ENCODE measurements at regions not wholly inside any gene's neighbourhood (a gene's known extent, or its start where the extent isn't known, plus 50 kb on each side); places are given as distances from the start of the nearest gene placed in this dataset.

DNA sequence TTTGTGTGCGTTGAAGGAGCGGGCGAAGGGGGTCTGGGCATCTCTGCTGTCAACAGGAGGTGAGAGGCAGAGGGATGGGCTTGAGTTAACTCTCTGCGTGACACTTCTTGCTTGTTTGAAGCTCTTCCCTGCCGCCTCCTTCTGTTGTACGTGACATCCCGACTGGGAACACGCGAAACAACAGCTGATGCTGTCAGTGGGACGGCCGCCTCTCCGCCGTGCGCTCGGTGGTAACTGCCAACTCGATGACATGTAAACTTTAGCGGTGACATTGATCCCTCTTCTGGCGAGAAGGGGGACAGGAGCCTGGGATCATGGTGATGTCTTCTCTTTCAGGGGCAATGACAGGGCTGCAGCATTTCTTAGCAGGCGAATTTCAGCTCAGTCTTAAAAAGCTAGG lies 394.5 kb downstream of the TYW1 start:
- no peak for TF ChIP-seq POLR2AphosphoS5 (IDR thresholded peaks at IDR 0.05; ENCODE audit: low read depth, low read length)

GRCh38 chr7:67392596-67393438 lies 396.2 kb downstream of the TYW1 start:
- TF ChIP-seq REST (IDR thresholded peaks at IDR 0.05; ENCODE audit: insufficient read depth in 1 of 2, low read depth in 2 of 2, low read length in 2 of 2) (no peak), SIN3A (IDR thresholded peaks at IDR 0.05; ENCODE audit: borderline replicate concordance, insufficient read depth, low read length) (no peak), FOXP2 (optimal IDR thresholded peaks at IDR 0.05; ENCODE audit: borderline replicate concordance, extremely low read depth, extremely low read length, insufficient read depth) (no peak), TAF1 (IDR thresholded peaks at IDR 0.05; ENCODE audit: borderline replicate concordance, insufficient read depth, low read length) (no peak), POLR2AphosphoS5 (IDR thresholded peaks at IDR 0.05; ENCODE audit: low read depth, low read length) (no peak)

DNA sequence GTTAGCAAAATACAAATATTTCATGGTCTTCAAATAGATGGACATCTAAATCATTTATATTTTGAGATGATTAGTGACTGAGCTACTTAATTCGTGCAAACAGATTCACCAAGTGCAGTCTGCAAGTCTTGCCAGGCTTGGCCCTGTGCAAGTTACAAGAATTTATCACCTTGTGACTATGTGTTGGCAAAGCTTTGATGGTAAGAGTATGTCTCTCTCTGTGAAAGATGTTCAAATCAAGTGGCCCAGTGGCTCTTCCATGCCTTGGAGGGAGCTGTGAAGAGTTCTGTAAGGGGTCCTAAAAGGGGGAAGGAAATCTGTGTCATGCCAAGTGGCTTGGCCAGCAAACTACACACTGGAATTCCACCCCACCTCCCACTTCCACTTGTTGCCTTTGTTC lies 397.3 kb downstream of the TYW1 start:
- no peak for TF ChIP-seq POLR2AphosphoS5 (IDR thresholded peaks at IDR 0.05; ENCODE audit: low read depth, low read length)
- no peak for TF ChIP-seq TAF1 (IDR thresholded peaks at IDR 0.05; ENCODE audit: borderline replicate concordance, insufficient read depth, low read length)
- TF ChIP-seq SIN3A (IDR thresholded peaks at IDR 0.05; ENCODE audit: borderline replicate concordance, insufficient read depth, low read length), result no peak
- no peak for TF ChIP-seq FOXP2 (optimal IDR thresholded peaks at IDR 0.05; ENCODE audit: borderline replicate concordance, extremely low read depth, extremely low read length, insufficient read depth)
- no peak for TF ChIP-seq REST (IDR thresholded peaks at IDR 0.05; ENCODE audit: insufficient read depth in 1 of 2, low read depth in 2 of 2, low read length in 2 of 2)

GRCh38 chr7:67398916-67399315 lies 402.3 kb downstream of the TYW1 start:
- TF ChIP-seq SIN3A (IDR thresholded peaks at IDR 0.05; ENCODE audit: borderline replicate concordance, insufficient read depth, low read length), result no peak
- TF ChIP-seq FOXP2 (optimal IDR thresholded peaks at IDR 0.05; ENCODE audit: borderline replicate concordance, extremely low read depth, extremely low read length, insufficient read depth), result no peak
- TF ChIP-seq POLR2AphosphoS5 (IDR thresholded peaks at IDR 0.05; ENCODE audit: low read depth, low read length), result no peak
- no peak for TF ChIP-seq TAF1 (IDR thresholded peaks at IDR 0.05; ENCODE audit: borderline replicate concordance, insufficient read depth, low read length)
- TF ChIP-seq REST (IDR thresholded peaks at IDR 0.05; ENCODE audit: insufficient read depth in 1 of 2, low read depth in 2 of 2, low read length in 2 of 2), result no peak

- no peak for TF ChIP-seq SIN3A (IDR thresholded peaks at IDR 0.05; ENCODE audit: borderline replicate concordance, insufficient read depth, low read length)
- TF ChIP-seq REST (IDR thresholded peaks at IDR 0.05; ENCODE audit: insufficient read depth in 1 of 2, low read depth in 2 of 2, low read length in 2 of 2), result no peak
- TF ChIP-seq FOXP2 (optimal IDR thresholded peaks at IDR 0.05; ENCODE audit: borderline replicate concordance, extremely low read depth, extremely low read length, insufficient read depth), result no peak
- TF ChIP-seq TAF1 (IDR thresholded peaks at IDR 0.05; ENCODE audit: borderline replicate concordance, insufficient read depth, low read length), result no peak
- no peak for TF ChIP-seq POLR2AphosphoS5 (IDR thresholded peaks at IDR 0.05; ENCODE audit: low read depth, low read length)
Measured at GRCh38 chr7:67401492-67401891, 404.9 kb downstream of the TYW1 start.

Data from PFSK-1 (cell line).